Endothelial cell of umbilical vein (primary cell): ENCODE measurements at regions not wholly inside any gene's neighbourhood (a gene's known extent, or its start where the extent isn't known, plus 50 kb on each side); places are given as distances from the start of the nearest gene placed in this dataset.

Experiments used
- BruUV-seq: library from RNA; stranded (reverse); fragments of 400-500 nt; replicated peaks from 2 replicates; lab custom pipeline; 2021; lab: Mats Ljungman, UMichigan
- CTCF ChIA-PET: fragments of 300-600, 350-600 bp; sonication (Branson Sonifier 250); formaldehyde crosslinking; loops from one replicate; lab custom pipeline; 2021; ENCODE audit warnings: antibody characterized with exemption, inconsistent platforms; lab: Charles Lee
- POLR2A ChIA-PET: fragments of 300-600, 350-600 bp; sonication (Branson Sonifier 250); formaldehyde crosslinking; loops from one replicate; lab custom pipeline; 2021; ENCODE audit warnings: antibody characterized with exemption, inconsistent platforms; lab: Charles Lee
- DNase-seq: peaks from one replicate; pipeline ENCODE4 v3.0.0-alpha.2; 2011; ENCODE audit warnings: low read depth, low spot score
- FAIRE-seq: peaks from 2 replicates; lab custom pipeline; 2011; peaks lifted over from hg19 to GRCh38; lab: Jason Lieb, UNC
- H2AFZ ChIP-seq: 2 replicates; pipeline ENCODE4 v1.6.0; 2012; ENCODE audit warnings: low read depth, low read length, control low read depth, inconsistent platforms
- H3K27ac ChIP-seq: 2 replicates; pipeline ENCODE4 v1.5.1; 2011; ENCODE audit warnings: low read depth, mild to moderate bottlenecking, control low read depth, low read length, moderate library complexity; ENCODE audit not compliant: insufficient read depth
- H3K27me3 ChIP-seq, 2 experiments: 2 replicates each; pipeline versions ENCODE4 v1.6.0 to v1.6.1; 2011; ENCODE audit warnings: low read length in 2 of 2, mixed read lengths in 1 of 2; ENCODE audit not compliant: control insufficient read depth in 2 of 2, insufficient read depth in 2 of 2
- H3K36me3 ChIP-seq, 2 experiments: 2 replicates in 1 of 2; 3 replicates in 1 of 2; pipeline ENCODE4 v1.5.1; 2011; ENCODE audit warnings: low read length in 2 of 2, mild to moderate bottlenecking in 1 of 2, moderate library complexity in 1 of 2; ENCODE audit not compliant: control insufficient read depth in 2 of 2, insufficient read depth in 2 of 2; ENCODE audit errors: extremely low read depth in 1 of 2
- H3K4me1 ChIP-seq: 3 replicates; pipeline ENCODE4 v1.5.1; 2011; ENCODE audit warnings: mild to moderate bottlenecking, low read length; ENCODE audit not compliant: control insufficient read depth, insufficient read depth; ENCODE audit errors: extremely low read depth
- H3K4me2 ChIP-seq: 2 replicates; pipeline ENCODE4 v1.6.1; 2011; ENCODE audit warnings: low read length, control low read depth, mixed read lengths; ENCODE audit not compliant: insufficient read depth
- H3K4me3 ChIP-seq, 3 experiments: fragments of 200-600 bp in 1 of 3; sonication (generic), shearing (Covaris generic) in 1 of 3; replicated peaks in 1 of 3; 2 replicates each; pipeline ENCODE4 v1.5.1; 2011 to 2016; ENCODE audit warnings: control low read depth in 3 of 3, low read length in 3 of 3, mild to moderate bottlenecking in 2 of 3, inconsistent platforms in 1 of 3, low read depth in 1 of 3, moderate library complexity in 1 of 3; ENCODE audit not compliant: insufficient read depth in 1 of 3
- H3K79me2 ChIP-seq: 2 replicates; pipeline ENCODE4 v1.6.0; 2012; ENCODE audit warnings: low read length, inconsistent platforms; ENCODE audit not compliant: control insufficient read depth, insufficient read depth
- H3K9ac ChIP-seq: replicated peaks from 2 replicates; pipeline ENCODE3; 2011; ENCODE audit warnings: low read length, control low read depth; ENCODE audit not compliant: insufficient read depth; ENCODE audit errors: extremely low read depth
- H3K9me1 ChIP-seq: replicated peaks from 3 replicates; pipeline ENCODE4 v1.6.0; 2011; ENCODE audit warnings: mild to moderate bottlenecking, low read length; ENCODE audit not compliant: control insufficient read depth, insufficient read depth; ENCODE audit errors: extremely low read depth
- H3K9me3 ChIP-seq: replicated peaks from 2 replicates; pipeline ENCODE4 v1.5.1; 2012; ENCODE audit warnings: low read length, inconsistent platforms; ENCODE audit not compliant: control insufficient read depth, insufficient read depth
- H4K20me1 ChIP-seq: replicated peaks from 2 replicates; pipeline ENCODE3; 2011; ENCODE audit warnings: mild to moderate bottlenecking, low read length; ENCODE audit not compliant: control insufficient read depth, insufficient read depth; ENCODE audit errors: extremely low read depth
- EZH2 ChIP-seq: IDR thresholded peaks from 2 replicates; pipeline ENCODE4 v1.6.1; 2012; ENCODE audit warnings: borderline replicate concordance, low read depth, mild to moderate bottlenecking, moderate library complexity, low read length, inconsistent platforms; ENCODE audit not compliant: severe bottlenecking
- FOS ChIP-seq: IDR thresholded peaks from 2 replicates; pipeline ENCODE4 v1.6.1; 2011; ENCODE audit warnings: mild to moderate bottlenecking, low read length, moderate library complexity, borderline replicate concordance; ENCODE audit not compliant: insufficient read depth
- GATA2 ChIP-seq: IDR thresholded peaks from 2 replicates; pipeline ENCODE4 v1.7.0; 2011; ENCODE audit warnings: low read depth, mild to moderate bottlenecking, moderate library complexity, mixed read lengths, low read length; ENCODE audit not compliant: insufficient read length, insufficient read depth
- JUN ChIP-seq: IDR thresholded peaks from 2 replicates; pipeline ENCODE4 v1.6.1; 2011; ENCODE audit warnings: borderline replicate concordance, low read depth; ENCODE audit not compliant: insufficient read length, insufficient read depth
- MYC ChIP-seq: IDR thresholded peaks from one replicate; pipeline ENCODE4 v1.6.1; 2011; ENCODE audit warnings: mild to moderate bottlenecking, low read depth, low read length
- POLR2A ChIP-seq: IDR thresholded peaks from 2 replicates; pipeline ENCODE4 v1.6.1; 2012; ENCODE audit warnings: low read depth, mild to moderate bottlenecking, control low read depth, low read length
- POLR2AphosphoS5 ChIP-seq: IDR thresholded peaks from 2 replicates; pipeline ENCODE4 v1.6.1; 2012; ENCODE audit warnings: low read depth, mild to moderate bottlenecking, control low read depth, low read length, moderate library complexity; ENCODE audit not compliant: insufficient read depth
- dilution Hi-C: fragments of 300-500 bp; cut with MboI; formaldehyde crosslinking; loops from one replicate; pipeline ENCODE4 v1.15.0; 2019; ENCODE audit warnings: low sequenced_read_pairs; ENCODE audit not compliant: extremely low pct_ligation_motif_present
- intact Hi-C: fragments of 100-400 bp; cut with micrococcal nuclease; formaldehyde crosslinking; loops from one replicate; pipeline ENCODE4 v1.10.0; 2022
- TF ChIP-seq, protein P1 (sequence below), 2 donors: IDR thresholded peaks; 1 replicate in 1 of 2; 2 replicates in 1 of 2; pipeline ENCODE4 v1.5.1; 2011; ENCODE audit warnings: low read length in 2 of 2, mild to moderate bottlenecking in 2 of 2, moderate library complexity in 2 of 2, control low read depth in 1 of 2, inconsistent platforms in 1 of 2, low read depth in 1 of 2; ENCODE audit not compliant: insufficient read depth in 1 of 2; ENCODE audit errors: extremely low read depth in 1 of 2
- TF ChIP-seq, protein P2 (sequence below): IDR thresholded peaks from 2 replicates; pipeline ENCODE4 v1.6.1; 2011; ENCODE audit not compliant: insufficient read depth, insufficient read length

DNA sequence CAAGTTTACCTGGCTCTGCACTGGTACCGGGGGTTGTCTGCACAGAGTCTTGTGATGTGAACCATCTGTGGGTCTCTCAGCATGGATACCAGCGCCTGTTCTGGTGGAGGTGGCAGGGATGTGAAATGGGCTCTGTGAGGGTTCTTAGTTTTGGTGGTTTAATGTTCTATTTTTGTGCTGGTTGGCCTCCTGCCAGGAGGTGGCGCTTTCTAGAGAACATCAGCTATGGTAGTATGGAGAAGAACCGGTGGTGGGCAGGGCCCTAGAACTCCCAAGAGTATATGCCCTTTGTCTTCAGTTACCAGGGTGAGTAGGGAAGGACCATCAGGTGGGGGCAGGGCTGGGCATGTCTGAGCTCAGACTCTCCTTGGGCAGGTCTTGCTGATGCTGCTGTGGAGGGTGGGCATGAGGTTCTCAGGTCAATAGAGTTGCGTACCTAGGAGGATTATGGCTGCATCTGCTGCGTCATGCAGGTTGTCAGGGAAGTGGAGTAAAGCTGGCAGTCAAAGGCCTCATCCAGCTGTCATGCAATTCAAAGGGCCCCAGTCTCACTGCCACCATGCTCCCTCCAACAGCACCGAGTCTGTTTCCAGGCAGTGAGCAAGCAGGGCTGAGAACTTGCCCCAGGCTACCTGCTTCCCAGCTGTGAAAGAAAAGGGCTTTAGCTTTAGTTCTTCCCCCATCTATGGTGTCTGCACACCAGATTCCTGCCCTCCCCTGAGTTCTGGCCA, 278.0 kb downstream of the METTL4 start:
- Histone ChIP-seq H3K9ac (no peak overlapping the region), H4K20me1 (no peaks in the 10 kb centered on the region), H3K27ac (no peak overlapping the region), H3K9me3 (no peaks in the 10 kb centered on the region), H2AFZ (no peak overlapping the region), H3K79me2 (no peaks in the 10 kb centered on the region), H3K4me3 (no peak overlapping the region), H3K9me1 (no peaks in the 10 kb centered on the region), H3K4me2 (no peak overlapping the region), H3K36me3 (no peaks in the 10 kb centered on the region), H3K4me1 (no peaks in the 10 kb centered on the region), H3K27me3 (no peaks in the 10 kb centered on the region)
- intact Hi-C loops (no loop called here), dilution Hi-C loops (no loop called here)
- FAIRE-seq (no peak), DNase-seq (no peak)
- POLR2A ChIA-PET: no interaction called here
- CTCF ChIA-PET: interaction anchor here (1.1 kb wide), 1 partner anchor 47 kb away, joined by 3 read pairs; no protein-coding TSS in a partner anchor
- no peak for TF ChIP-seq MYC
- no peak for TF ChIP-seq JUN
- no peak for TF ChIP-seq EZH2
- no peak for TF ChIP-seq POLR2A
- TF ChIP-seq FOS: no peak
- TF ChIP-seq, protein P1, sequence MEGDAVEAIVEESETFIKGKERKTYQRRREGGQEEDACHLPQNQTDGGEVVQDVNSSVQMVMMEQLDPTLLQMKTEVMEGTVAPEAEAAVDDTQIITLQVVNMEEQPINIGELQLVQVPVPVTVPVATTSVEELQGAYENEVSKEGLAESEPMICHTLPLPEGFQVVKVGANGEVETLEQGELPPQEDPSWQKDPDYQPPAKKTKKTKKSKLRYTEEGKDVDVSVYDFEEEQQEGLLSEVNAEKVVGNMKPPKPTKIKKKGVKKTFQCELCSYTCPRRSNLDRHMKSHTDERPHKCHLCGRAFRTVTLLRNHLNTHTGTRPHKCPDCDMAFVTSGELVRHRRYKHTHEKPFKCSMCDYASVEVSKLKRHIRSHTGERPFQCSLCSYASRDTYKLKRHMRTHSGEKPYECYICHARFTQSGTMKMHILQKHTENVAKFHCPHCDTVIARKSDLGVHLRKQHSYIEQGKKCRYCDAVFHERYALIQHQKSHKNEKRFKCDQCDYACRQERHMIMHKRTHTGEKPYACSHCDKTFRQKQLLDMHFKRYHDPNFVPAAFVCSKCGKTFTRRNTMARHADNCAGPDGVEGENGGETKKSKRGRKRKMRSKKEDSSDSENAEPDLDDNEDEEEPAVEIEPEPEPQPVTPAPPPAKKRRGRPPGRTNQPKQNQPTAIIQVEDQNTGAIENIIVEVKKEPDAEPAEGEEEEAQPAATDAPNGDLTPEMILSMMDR (IDR thresholded peaks at IDR 0.05; ENCODE audit: extremely low read depth in 1 of 2, insufficient read depth in 1 of 2, low read depth in 1 of 2, low read length in 2 of 2): no peak
- TF ChIP-seq GATA2: no peak
- TF ChIP-seq, protein P2, sequence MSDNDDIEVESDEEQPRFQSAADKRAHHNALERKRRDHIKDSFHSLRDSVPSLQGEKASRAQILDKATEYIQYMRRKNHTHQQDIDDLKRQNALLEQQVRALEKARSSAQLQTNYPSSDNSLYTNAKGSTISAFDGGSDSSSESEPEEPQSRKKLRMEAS: no peak
- no peak for TF ChIP-seq POLR2AphosphoS5
- no TSS peak for BruUV-seq
